Stomach (tissue), 4 donors: ENCODE measurements at regions not wholly inside any gene's neighbourhood (a gene's known extent, or its start where the extent isn't known, plus 50 kb on each side); places are given as distances from the start of the nearest gene placed in this dataset.

Experiments
- CTCF ChIP-seq, 7 experiments: fragments of 450-650 bp in 4 of 7; fragments of 200-600 bp in 3 of 7; sonication (generic) in 3 of 7; IDR thresholded peaks; one replicate each; pipeline ENCODE4 v1.5.1; 2016 to 2019; ENCODE audit warnings: antibody characterized with exemption in 7 of 7, control low read depth in 2 of 7, mild to moderate bottlenecking in 1 of 7
- POLR2A ChIP-seq, 4 donors: fragments of 450-650 bp; IDR thresholded peaks; one replicate each; pipeline ENCODE4 v1.6.1; 2016; ENCODE audit warnings: antibody characterized with exemption in 4 of 4, control low read depth in 2 of 4, mild to moderate bottlenecking in 1 of 4, moderate library complexity in 1 of 4

- TF ChIP-seq CTCF (IDR thresholded peaks at IDR 0.05) (no peak), POLR2A (IDR thresholded peaks at IDR 0.05) (no peak)
Measured at GRCh38 chr5:81883371-81883770, 88.5 kb upstream of the ATG10 start.
